Prostate gland (tissue), 2 donors: ENCODE measurements at regions not wholly inside any gene's neighbourhood (a gene's known extent, or its start where the extent isn't known, plus 50 kb on each side); places are given as distances from the start of the nearest gene placed in this dataset.

Experiments used
- DNase-seq: peaks from one replicate; pipeline ENCODE4 v3.0.0-alpha.2; 2019; ENCODE audit warnings: low spot score
- H3K27ac ChIP-seq, 2 donors: fragments of 200-600 bp; sonication (generic); 2 replicates each; pipeline ENCODE4 v1.5.1; 2017 to 2019
- H3K27me3 ChIP-seq: fragments of 200-600 bp; sonication (generic); replicated peaks from 2 replicates; pipeline ENCODE4 v1.5.1; 2019; ENCODE audit not compliant: insufficient read depth
- H3K36me3 ChIP-seq, 2 donors: fragments of 200-600 bp; sonication (generic); 1 replicate in 1 of 2; 2 replicates in 1 of 2; pipeline versions ENCODE4 v1.5.1 to v1.8.1; 2017 to 2019
- H3K4me1 ChIP-seq: fragments of 200-600 bp; sonication (generic); replicated peaks from 2 replicates; pipeline ENCODE4 v1.5.1; 2019
- H3K4me3 ChIP-seq, 2 donors: fragments of 200-600 bp; sonication (generic); 2 replicates each; pipeline ENCODE4 v1.5.1; 2017 to 2019
- H3K9me3 ChIP-seq: fragments of 200-600 bp; sonication (generic); 2 replicates; pipeline ENCODE4 v1.5.1; 2017
- POLR2A ChIP-seq: fragments of 450-650 bp; IDR thresholded peaks from one replicate; pipeline ENCODE4 v1.6.1; 2016; ENCODE audit warnings: antibody characterized with exemption, mild to moderate bottlenecking
- POLR2AphosphoS5 ChIP-seq: sonication (generic); formaldehyde crosslinking; IDR thresholded peaks from one replicate; pipeline ENCODE4 v1.6.1; 2017; ENCODE audit warnings: antibody characterized with exemption
- WGBS: methylation state at CpG from one replicate; pipeline ENCODE4 v1.1.5; 2018; 5-methylcytosine and 5-hydroxymethylcytosine counted together
- intact Hi-C: fragments of 100-400 bp; cut with DNase I; formaldehyde crosslinking; loops from one replicate; pipeline ENCODE4 v1.14.2; 2022
- TF ChIP-seq, protein P1 (sequence below), 4 experiments: fragments of 200-600 bp in 2 of 4; fragments of 450-650 bp in 2 of 4; sonication (generic) in 2 of 4; IDR thresholded peaks; 1 replicate in 3 of 4; 2 replicates in 1 of 4; pipeline ENCODE4 v1.5.1; 2016 to 2019; ENCODE audit warnings: antibody characterized with exemption in 4 of 4, mild to moderate bottlenecking in 2 of 4, moderate library complexity in 2 of 4

GRCh38 chr20:18984238-18985200 lies 170.9 kb downstream of the SCP2D1 start:
- intact Hi-C loops = no loop called here

GRCh38 chr20:18985551-18985950 lies 172.0 kb downstream of the SCP2D1 start:
- no peak for TF ChIP-seq POLR2AphosphoS5
- TF ChIP-seq, protein P1, sequence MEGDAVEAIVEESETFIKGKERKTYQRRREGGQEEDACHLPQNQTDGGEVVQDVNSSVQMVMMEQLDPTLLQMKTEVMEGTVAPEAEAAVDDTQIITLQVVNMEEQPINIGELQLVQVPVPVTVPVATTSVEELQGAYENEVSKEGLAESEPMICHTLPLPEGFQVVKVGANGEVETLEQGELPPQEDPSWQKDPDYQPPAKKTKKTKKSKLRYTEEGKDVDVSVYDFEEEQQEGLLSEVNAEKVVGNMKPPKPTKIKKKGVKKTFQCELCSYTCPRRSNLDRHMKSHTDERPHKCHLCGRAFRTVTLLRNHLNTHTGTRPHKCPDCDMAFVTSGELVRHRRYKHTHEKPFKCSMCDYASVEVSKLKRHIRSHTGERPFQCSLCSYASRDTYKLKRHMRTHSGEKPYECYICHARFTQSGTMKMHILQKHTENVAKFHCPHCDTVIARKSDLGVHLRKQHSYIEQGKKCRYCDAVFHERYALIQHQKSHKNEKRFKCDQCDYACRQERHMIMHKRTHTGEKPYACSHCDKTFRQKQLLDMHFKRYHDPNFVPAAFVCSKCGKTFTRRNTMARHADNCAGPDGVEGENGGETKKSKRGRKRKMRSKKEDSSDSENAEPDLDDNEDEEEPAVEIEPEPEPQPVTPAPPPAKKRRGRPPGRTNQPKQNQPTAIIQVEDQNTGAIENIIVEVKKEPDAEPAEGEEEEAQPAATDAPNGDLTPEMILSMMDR (IDR thresholded peaks at IDR 0.05) = no peak
- H3K36me3 ChIP-seq = no peaks in the 10 kb centered on the region
- intact Hi-C loops = no loop called here
- no peak for DNase-seq
- H3K9me3 ChIP-seq = no peaks in the 10 kb centered on the region
- H3K4me1 ChIP-seq = no peaks in the 10 kb centered on the region
- H3K4me3 ChIP-seq = no peak overlapping the region
- 93% methylated on average over 5 of the region's 5 CpGs for WGBS
- no peaks in the 10 kb centered on the region for H3K27me3 ChIP-seq
- no peak overlapping the region for H3K27ac ChIP-seq

More at GRCh38 chr20:18984238-18985200, 170.9 kb downstream of the SCP2D1 start:
- Histone ChIP-seq H3K4me1 (no peaks in the 10 kb centered on the region), H3K36me3 (no peaks in the 10 kb centered on the region), H3K9me3 (no peaks in the 10 kb centered on the region), H3K27ac (no peak overlapping the region), H3K27me3 (no peaks in the 10 kb centered on the region), H3K4me3 (no peak overlapping the region)
- DNase-seq = no peak
- 68% methylated on average over 13 of the region's 13 CpGs for WGBS
- TF ChIP-seq POLR2AphosphoS5 (no peak), POLR2A (no peak)
- TF ChIP-seq, protein P1 (IDR thresholded peaks at IDR 0.05) = no peak

DNA sequence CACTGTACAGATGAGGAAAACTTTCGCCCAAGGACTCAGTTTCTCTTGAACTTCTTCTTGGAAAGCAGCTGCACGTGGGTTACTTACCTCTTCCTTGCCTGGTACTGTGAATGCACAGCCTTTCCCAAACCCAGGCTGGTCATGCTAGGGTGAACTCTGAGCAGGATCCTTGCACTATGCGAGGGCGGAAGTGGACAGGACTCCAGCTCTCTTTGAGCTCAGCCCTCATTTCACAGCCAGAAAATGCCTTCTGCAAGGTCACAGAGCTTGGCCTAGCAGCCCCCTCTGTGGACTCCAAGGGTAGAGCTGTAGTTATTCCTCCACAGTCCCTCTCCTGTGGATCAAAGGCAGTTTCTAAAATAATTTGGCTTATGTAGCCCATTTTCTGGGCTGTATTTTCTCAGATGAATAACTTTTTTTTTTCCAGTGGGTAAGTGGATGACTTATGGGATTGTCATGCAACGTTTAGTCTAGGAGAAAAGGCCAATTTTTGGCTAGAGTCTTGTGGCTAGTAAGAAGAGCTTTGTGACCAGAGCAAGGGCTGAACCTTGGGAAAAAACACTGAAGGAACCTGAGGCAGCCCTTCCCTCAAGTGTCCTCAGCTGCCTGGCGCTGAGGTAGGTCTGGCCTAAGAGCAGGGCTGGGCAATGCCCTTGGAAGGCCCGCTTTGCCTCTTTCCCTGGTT lies 172.7 kb downstream of the SCP2D1 start:
- Histone ChIP-seq H3K36me3 (no peaks in the 10 kb centered on the region), H3K4me3 (no peak overlapping the region), H3K4me1 (no peaks in the 10 kb centered on the region), H3K27ac (no peak overlapping the region), H3K27me3 (no peaks in the 10 kb centered on the region), H3K9me3 (no peaks in the 10 kb centered on the region)
- TF ChIP-seq, protein P1 (IDR thresholded peaks at IDR 0.05) = no peak
- TF ChIP-seq POLR2A (no peak), POLR2AphosphoS5 (no peak)
- intact Hi-C loops = no loop called here
- 80% methylated on average over 7 of the region's 7 CpGs for WGBS
- DNase-seq = no peak

- Histone ChIP-seq H3K27me3 (no peaks in the 10 kb centered on the region), H3K4me1 (no peaks in the 10 kb centered on the region), H3K9me3 (no peaks in the 10 kb centered on the region), H3K36me3 (no peaks in the 10 kb centered on the region), H3K27ac (no peak overlapping the region), H3K4me3 (no peak overlapping the region)
- intact Hi-C loops = no loop called here
- 80% methylated on average over 9 of the region's 9 CpGs for WGBS
- DNase-seq = no peak
- no peak for TF ChIP-seq POLR2AphosphoS5
Measured at GRCh38 chr20:18986895-18987580, 173.5 kb downstream of the SCP2D1 start.

DNA sequence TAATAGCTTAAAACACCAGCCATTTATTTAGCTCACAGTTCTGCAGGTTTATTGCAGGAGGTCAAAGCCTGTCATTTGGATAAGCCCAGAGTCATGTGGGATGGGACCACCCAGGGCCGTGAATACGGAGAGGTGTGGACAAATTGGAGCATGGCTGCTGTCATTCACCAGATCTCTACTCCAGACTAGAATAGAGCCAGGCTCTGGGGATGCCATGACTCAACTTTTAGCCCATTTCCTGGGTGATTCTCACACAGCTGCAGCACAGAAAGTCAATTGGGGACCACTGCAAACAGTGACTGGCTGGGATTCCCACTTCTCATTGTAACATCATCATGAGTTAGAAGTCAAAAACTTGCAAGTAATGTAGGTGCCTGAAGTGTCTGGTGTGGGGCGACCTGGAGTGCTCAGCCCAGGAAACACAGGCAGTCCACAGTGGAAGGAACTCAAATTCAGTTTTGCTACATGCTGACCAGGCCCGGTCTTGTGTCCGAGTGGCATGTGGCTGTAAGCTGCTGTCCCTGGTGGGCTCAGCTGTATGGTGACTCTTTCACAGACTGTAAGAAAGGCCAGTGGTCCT lies 174.3 kb downstream of the SCP2D1 start:
- no peaks in the 10 kb centered on the region for H3K9me3 ChIP-seq
- no peak overlapping the region for H3K27ac ChIP-seq
- no peak for DNase-seq
- no peak overlapping the region for H3K4me3 ChIP-seq
- TF ChIP-seq POLR2AphosphoS5 = no peak
- TF ChIP-seq, protein P1 (IDR thresholded peaks at IDR 0.05) = no peak
- no peak for TF ChIP-seq POLR2A
- H3K36me3 ChIP-seq = no peaks in the 10 kb centered on the region
- intact Hi-C loops = no loop called here
- WGBS = 86% methylated on average over 5 of the region's 5 CpGs
- H3K4me1 ChIP-seq = no peaks in the 10 kb centered on the region
- no peaks in the 10 kb centered on the region for H3K27me3 ChIP-seq
